ENCODE measurements at regions not wholly inside any gene's neighbourhood (a gene's known extent, or its start where the extent isn't known, plus 50 kb on each side); places are given as distances from the start of the nearest gene placed in this dataset.

DNA sequence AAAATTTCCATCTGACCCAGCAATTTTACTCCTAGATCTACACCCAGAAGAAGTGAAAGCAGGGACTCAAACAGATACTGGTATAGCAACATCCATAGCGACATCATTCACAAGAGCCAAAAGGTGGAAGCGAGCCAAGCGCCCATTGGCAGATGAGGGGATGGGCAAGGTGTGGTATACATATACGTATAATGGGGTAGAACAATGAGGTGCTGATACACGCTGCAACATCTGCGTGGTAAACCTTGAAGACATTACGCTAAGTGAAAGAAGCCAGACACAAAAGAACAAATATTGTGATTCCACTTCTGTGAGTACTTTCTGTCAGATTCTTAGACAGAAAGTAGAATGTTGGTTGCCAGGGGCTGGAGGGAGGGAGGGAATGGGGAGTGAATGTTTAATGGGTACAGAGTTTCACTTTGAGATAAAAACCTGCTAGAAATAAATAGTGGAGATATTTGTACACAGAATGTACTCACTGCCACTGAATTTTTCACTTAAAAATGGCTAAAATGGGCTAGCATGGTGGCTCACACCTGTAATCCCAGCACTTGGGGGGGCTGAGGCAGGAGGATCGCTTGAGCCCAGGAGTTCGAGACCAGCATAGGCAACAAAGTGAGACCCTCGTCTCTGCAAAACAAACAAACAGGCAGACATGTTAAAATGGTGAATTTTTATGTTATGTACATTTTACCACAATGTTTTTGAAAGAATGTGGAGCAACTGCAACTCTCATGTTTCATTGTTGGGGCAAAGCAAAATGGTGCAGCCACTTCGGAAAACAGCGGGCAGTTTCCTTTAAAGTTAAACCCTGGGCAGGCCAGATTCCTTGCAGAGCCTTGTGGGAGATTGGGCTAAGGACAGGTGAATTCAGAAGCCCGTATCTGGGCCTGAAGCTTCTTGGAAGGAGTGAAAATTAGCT is 103.4 kb upstream of the MYCN start:
- Histone ChIP-seq H4K20me1 (ENCODE audit: insufficient read depth) (no peaks in the 10 kb centered on the region), H3K27me3 (ENCODE audit: insufficient read depth, low read depth) (no peaks in the 10 kb centered on the region), H3K36me3 (ENCODE audit: insufficient read depth) (no peaks in the 10 kb centered on the region), H2AFZ (ENCODE audit: low read depth) (no peak overlapping the region), H3K9ac (no peak overlapping the region), H3K4me2 (no peak overlapping the region), H3K4me3 (IDR thresholded peaks at IDR 0.05; ENCODE audit: insufficient read depth, low read depth, low read length) (no peak overlapping the region), H3K79me2 (ENCODE audit: insufficient read depth, low read depth) (no peaks in the 10 kb centered on the region), H3K4me1 (ENCODE audit: low read depth, poor library complexity, severe bottlenecking) (peaks cover 4% of the 10 kb centered on the region), H3K27ac (no peak overlapping the region)
- TF ChIP-seq, protein P1, sequence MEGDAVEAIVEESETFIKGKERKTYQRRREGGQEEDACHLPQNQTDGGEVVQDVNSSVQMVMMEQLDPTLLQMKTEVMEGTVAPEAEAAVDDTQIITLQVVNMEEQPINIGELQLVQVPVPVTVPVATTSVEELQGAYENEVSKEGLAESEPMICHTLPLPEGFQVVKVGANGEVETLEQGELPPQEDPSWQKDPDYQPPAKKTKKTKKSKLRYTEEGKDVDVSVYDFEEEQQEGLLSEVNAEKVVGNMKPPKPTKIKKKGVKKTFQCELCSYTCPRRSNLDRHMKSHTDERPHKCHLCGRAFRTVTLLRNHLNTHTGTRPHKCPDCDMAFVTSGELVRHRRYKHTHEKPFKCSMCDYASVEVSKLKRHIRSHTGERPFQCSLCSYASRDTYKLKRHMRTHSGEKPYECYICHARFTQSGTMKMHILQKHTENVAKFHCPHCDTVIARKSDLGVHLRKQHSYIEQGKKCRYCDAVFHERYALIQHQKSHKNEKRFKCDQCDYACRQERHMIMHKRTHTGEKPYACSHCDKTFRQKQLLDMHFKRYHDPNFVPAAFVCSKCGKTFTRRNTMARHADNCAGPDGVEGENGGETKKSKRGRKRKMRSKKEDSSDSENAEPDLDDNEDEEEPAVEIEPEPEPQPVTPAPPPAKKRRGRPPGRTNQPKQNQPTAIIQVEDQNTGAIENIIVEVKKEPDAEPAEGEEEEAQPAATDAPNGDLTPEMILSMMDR (conservative IDR thresholded peaks at IDR 0.05; ENCODE audit: low read depth, low read length): no peak

- no peak overlapping the region for H3K27ac ChIP-seq
- TF ChIP-seq, protein P1 (conservative IDR thresholded peaks at IDR 0.05; ENCODE audit: low read depth, low read length): no peak
- H3K27me3 ChIP-seq (ENCODE audit: insufficient read depth, low read depth): no peaks in the 10 kb centered on the region
- H3K4me2 ChIP-seq: no peak overlapping the region
- no peaks in the 10 kb centered on the region for H3K79me2 ChIP-seq (ENCODE audit: insufficient read depth, low read depth)
- no peak overlapping the region for H3K4me3 ChIP-seq (IDR thresholded peaks at IDR 0.05; ENCODE audit: insufficient read depth, low read depth, low read length)
- no peak overlapping the region for H3K9ac ChIP-seq
- no peaks in the 10 kb centered on the region for H3K36me3 ChIP-seq (ENCODE audit: insufficient read depth)
- H3K4me1 ChIP-seq (ENCODE audit: low read depth, poor library complexity, severe bottlenecking): no peaks in the 10 kb centered on the region
- H4K20me1 ChIP-seq (ENCODE audit: insufficient read depth): no peaks in the 10 kb centered on the region
- no peak overlapping the region for H2AFZ ChIP-seq (ENCODE audit: low read depth)
Measured at GRCh38 chr2:15838481-15839090, 101.8 kb upstream of the MYCN start.

DNA sequence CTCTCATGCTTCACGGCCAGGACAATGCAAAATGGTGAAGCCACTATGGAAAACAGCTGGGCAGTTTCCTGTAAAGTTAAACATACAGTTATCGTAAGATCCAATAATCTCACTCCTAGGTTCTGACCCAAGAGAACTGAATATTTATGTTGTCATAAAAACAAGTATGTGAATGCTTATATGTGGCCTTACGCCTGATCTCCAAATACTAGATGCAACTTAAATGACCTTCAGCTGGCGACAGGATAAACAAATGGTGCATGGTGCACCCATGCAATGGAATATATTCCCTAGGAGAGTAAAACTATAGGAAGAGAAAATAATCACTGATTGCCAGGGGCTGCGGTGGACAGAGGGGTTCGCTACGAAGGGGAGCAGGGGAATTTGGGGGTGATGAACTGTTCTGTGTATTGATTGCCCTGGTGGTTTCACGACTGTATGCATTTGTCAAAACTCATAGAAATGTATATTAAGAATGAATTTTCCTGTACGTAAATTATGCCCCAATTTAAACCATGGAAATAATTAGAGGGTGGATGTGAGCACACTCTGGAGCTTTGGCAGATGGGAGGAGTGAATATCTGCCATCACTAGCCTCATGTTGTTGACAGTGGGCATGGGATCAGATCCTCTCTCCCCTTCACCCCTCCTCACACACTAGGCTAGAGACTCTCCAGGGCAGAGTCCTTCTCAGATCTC is 100.8 kb upstream of the MYCN start:
- no peak overlapping the region for H2AFZ ChIP-seq (ENCODE audit: low read depth)
- H3K79me2 ChIP-seq (ENCODE audit: insufficient read depth, low read depth): no peaks in the 10 kb centered on the region
- no peak overlapping the region for H3K9ac ChIP-seq
- no peak overlapping the region for H3K4me3 ChIP-seq (IDR thresholded peaks at IDR 0.05; ENCODE audit: insufficient read depth, low read depth, low read length)
- no peak overlapping the region for H3K4me2 ChIP-seq
- no peaks in the 10 kb centered on the region for H3K36me3 ChIP-seq (ENCODE audit: insufficient read depth)
- no peak overlapping the region for H3K27ac ChIP-seq
- H4K20me1 ChIP-seq (ENCODE audit: insufficient read depth): no peaks in the 10 kb centered on the region
- H3K27me3 ChIP-seq (ENCODE audit: insufficient read depth, low read depth): no peaks in the 10 kb centered on the region
- TF ChIP-seq, protein P1 (conservative IDR thresholded peaks at IDR 0.05; ENCODE audit: low read depth, low read length): no peak
- no peaks in the 10 kb centered on the region for H3K4me1 ChIP-seq (ENCODE audit: low read depth, poor library complexity, severe bottlenecking)

DNA sequence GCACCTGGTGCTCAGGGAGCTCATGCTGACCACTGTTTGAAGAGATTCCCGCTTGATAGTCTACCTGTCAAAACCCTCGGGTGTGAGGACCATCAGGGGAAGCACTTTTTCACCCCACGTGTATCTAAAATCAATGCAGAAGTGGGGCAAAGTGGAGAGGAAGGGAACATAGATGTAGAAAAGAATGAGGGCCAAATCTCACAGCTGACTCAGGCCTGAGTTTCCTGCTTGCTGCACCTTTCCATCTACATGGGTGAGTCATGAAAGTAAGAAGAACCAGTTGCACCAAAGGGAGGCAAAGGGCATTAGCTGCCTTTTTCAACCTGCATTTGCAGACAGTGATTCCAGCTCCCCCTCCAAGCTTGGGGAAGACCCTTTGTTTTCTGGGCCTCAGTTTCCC is 100.2 kb upstream of the MYCN start:
- Histone ChIP-seq H3K27me3 (ENCODE audit: insufficient read depth, low read depth) (no peaks in the 10 kb centered on the region), H4K20me1 (ENCODE audit: insufficient read depth) (no peaks in the 10 kb centered on the region), H3K36me3 (ENCODE audit: insufficient read depth) (no peaks in the 10 kb centered on the region), H3K4me1 (ENCODE audit: low read depth, poor library complexity, severe bottlenecking) (no peaks in the 10 kb centered on the region), H2AFZ (ENCODE audit: low read depth) (no peak overlapping the region), H3K27ac (no peak overlapping the region), H3K9ac (no peak overlapping the region), H3K4me3 (IDR thresholded peaks at IDR 0.05; ENCODE audit: insufficient read depth, low read depth, low read length) (no peak overlapping the region), H3K79me2 (ENCODE audit: insufficient read depth, low read depth) (no peaks in the 10 kb centered on the region), H3K4me2 (no peak overlapping the region)
- TF ChIP-seq, protein P1 (conservative IDR thresholded peaks at IDR 0.05; ENCODE audit: low read depth, low read length): no peak

All from KMS-11 (cell line).